T follicular helper cell (primary cell): ENCODE measurements at regions not wholly inside any gene's neighbourhood (a gene's known extent, or its start where the extent isn't known, plus 50 kb on each side); places are given as distances from the start of the nearest gene placed in this dataset.
"Not testable (repeated sequence)": the region's sequence is repeated elsewhere in the genome, so short reads cannot be mapped to it uniquely, and the experiment has no call there.

Source experiments
- DNase-seq: peaks from one replicate; pipeline ENCODE4 v3.0.0-alpha.2; 2020; ENCODE audit warnings: low read depth

DNA sequence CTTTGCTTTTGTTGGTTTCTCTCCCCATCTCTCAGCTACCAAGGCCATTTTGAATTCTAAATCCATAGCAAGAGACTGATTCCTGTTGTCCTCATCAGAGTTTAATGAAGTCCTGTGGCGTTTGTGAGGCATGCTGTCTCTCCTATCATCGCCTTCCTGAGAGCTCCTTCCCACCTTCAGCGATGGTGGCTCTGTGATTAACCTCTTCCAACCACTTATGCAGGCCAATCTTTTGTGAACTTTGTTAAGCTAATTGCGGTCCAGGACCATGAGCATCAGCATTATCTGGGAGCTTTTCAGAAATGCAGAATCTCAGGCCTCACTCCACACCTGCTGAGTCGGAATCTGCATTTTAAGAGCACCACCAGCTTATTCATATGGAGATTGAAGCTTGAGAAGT lies 272.5 kb upstream of the CDYL start:
- DNase-seq = no peak

DNA sequence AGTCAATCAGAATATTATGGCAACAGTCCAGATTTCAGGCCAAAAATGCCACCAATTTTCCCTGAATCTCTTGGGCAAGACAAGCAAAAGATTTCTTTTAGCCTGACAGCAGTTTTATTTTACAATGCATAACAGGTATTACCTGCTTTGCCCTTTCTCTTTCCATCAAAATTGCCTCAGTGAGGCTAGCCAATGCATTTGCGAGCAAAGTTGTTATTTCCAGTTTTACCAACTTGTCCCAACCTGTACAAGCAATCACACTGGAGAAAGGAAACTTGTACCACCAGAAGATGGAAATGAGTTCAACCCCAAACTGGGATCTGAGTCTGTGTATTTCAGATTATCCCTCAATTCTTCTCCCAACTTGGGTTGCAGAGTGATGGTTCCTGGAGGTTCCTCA lies 279.9 kb upstream of the CDYL start:
- no peak for DNase-seq

DNA sequence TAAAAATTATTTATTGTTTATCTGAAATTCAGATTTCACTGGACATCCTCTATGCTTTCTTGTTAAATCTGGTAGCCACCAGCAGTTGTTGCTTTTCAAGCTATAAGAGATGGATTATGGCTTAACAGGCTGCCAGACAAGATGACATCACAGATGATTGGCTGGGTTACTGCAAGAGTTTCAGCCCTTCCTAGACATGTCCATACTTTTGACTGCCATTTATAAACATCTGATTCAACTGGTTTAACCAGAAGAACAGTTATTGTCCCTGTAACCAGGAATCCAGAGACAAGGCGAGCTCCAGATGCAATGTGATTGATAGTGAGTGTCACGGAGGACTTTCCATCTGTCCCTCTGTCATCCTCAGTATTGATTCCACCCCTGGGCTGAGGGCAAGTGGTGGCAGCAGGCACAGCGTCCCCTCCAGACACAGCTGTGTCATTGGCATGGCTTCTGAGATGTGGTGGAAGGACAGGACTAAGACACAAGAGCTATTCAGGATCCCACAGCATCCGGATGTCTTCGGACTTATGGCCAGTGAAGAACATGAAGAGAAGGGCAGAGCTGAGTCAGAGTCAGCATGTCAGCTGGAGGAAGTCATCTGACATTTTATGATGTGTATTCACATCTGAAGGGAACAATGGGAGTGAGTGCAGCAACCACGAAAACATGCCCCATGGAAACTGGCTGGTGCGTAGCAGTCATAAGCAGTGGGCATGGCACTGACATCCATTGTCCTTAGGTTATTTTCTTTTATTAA lies 284.5 kb upstream of the CDYL start:
- DNase-seq = no peak

DNA sequence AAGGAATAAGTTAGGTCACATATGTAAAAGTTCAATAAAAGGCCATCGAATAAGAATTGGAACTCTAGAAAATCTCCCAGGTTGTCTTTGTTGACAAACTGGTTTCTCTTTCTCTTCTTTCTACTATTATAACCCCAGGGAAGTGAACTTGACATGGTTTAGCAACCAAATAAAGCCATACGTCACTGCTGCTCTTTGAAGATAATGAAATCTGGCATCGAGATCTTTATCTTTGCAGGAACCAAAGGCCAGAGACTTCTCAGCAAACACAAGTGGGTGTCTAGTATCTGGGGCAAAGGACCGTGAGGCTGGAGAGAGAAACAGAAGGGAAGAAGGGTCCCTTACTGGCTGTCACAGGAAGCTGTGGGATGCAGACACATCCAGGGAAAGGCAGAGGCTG lies 286.7 kb upstream of the CDYL start:
- no peak for DNase-seq

DNA sequence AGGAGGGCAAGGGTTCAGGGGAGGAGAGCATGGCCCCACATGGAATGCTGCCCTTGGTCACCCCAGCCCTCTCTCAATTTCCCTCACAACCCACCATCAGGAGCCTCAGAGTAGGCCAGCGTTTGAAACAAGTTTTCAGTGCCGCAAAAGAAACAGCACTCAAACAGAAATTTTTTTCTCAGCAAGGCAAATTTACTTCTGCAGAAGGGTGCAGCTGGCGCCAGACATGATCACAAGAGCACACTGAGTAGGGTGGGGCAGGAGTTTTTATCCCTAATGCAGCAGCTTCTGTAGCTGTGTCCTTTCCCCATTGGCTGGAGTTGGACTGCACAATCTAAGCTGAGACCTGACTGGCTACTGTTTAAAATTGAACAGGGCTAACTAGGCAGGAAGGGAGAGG lies 287.8 kb upstream of the CDYL start:
- DNase-seq = no peak

DNA sequence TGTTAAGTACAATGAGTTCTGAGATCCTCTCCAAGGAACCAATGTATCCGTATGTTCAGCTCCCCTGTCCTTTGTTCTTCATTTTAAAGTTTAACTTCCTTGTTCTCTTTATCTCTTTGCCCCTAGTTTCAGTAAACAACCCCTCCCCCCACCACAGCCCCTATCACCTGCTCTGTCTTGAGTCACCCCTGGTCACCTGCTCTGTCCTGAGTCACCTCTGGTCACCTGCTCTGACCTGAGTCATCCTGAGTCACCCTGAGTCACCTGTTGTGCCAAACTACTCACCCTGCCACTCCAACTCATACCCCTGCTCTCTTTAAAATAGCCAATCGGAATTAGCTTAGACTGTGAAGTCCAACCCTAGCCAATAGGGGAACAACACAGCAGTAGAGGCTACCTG lies 288.7 kb upstream of the CDYL start:
- no peak for DNase-seq

DNA sequence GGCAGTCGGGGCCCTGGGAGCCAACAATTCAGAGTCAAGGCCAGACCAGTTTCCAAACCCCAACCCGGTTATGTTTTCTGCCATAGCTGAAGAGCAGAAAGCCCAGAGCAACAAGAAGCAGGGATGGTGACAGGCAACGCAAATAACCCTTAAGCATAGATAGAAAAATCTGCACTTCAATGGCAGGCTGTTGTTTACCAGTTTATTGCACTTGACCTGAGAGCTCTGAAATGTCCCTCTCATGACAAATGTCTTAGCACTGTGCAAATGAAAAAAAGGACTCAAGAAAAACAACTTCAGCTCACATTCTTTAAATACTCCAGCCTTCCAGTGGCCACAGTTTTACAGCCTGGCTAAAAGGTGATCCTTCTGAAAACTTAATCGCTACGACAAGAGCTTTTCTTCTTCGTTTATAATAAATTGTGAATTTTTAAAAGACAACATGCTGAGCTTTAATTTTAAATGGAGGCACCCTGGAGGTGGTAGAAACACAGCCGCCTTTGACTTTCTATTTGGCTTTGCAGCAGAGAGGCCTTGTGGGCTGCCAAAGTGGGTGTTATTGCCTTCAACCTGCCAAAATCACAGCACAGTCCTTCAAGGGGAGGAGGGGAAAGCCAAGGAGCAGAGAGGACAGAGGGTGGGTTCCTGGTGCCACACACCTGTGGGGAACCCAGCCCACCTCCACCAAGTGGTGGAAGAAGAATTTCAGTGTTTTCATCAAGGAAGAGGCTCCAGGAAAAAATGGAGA lies 289.5 kb upstream of the CDYL start:
- DNase-seq = no peak

DNA sequence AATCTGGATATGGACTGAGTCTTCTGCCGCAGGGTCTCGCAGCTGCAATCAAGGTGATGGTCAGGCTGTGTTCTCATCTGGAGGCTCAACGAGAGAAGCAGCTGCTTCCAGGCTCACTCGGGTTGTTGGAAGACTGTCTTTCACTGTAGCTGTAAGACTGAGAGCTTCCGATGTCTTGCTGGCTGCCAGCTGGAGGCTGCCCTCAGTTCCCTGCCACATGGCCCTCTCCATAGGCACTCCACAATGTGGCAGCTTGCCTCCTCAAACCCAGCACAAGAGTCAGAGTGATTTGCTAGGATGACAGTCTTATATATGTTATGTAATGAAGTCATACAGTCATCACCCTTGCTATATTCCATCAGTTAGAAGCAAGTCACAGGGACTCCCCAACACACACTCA lies 290.5 kb upstream of the CDYL start:
- DNase-seq = no peak

DNA sequence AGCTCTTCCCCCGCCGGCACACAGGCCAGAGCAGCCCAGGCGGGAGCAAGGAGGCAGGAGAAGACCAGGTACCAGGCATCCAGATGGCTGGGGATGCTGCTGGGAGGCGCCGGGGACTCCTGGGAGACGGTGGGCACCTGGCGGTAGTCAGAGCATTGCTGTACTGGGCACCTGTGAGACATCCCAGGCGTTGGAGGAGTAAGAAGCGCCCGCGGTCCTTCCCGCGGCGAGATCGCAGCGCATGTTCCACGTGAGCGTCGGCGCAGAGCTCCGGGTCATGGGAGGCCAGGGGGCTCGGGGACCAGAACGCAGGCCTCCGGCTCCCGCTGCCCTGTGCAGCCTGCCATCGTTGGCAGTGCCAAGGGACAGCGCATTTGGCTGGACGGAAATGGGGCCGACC lies 293.7 kb upstream of the CDYL start:
- no peak for DNase-seq

DNA sequence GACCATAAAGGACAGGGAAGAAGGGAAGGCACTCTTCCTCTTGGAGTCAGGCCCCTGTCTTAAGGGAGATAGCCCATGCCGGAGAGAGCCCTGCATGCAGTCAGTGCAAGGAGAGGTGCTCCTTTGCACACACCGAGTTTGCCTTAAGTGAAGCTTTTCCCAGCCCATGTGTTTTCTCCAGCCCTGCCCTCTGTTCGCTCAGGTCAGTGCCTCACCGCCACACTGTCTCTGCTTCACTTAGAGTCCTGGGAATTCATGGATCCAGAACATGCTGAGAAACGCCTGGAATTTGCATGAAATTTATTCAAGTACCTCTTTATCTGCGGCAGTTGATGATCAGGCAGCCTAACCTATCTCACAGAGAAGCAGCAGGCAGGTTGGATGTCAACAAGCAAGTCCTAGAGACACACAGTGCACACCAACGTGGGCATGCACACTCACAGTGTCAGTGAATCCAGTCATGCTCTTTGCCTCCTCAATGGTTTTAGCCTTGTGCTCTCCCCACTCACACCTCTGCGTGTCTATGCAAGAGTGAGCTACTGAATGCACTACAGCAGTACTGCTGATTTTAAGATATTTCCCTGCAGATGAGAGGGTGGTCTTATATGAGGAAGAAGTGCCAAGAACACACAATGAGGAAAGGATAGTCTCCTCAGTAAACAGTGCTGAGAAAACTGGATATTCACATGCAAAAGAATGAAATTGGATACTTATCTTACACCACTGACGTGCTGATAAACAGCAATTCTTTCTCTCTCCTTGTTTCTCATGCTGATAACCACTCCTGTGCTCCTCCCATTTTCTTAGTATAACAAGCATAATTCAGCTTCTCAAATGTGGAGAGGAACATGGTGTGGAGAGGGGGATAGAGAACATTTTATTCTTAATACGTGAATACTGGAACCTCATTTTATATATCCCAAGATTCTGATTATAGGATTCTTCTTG lies 295.1 kb upstream of the CDYL start:
- DNase-seq = no peak

DNA sequence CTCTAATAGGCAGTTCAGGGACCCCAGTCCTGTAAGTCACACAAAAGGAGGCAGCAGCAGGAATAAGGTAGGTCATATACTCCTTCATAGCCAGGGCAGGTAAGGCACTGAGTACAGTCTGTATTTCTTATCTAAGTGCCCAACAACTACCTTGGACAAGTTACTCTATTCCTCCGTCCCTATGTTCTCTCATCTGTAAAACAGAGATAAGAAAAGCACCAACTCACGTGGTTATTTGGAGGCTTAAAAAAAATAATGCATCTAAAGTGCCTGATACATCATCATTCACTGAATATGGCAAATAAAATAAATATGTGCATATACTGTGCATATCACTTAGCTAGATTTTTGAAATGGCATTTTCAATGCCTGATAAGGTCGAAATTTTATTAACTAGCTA lies 298.1 kb upstream of the CDYL start:
- no peak for DNase-seq

DNA sequence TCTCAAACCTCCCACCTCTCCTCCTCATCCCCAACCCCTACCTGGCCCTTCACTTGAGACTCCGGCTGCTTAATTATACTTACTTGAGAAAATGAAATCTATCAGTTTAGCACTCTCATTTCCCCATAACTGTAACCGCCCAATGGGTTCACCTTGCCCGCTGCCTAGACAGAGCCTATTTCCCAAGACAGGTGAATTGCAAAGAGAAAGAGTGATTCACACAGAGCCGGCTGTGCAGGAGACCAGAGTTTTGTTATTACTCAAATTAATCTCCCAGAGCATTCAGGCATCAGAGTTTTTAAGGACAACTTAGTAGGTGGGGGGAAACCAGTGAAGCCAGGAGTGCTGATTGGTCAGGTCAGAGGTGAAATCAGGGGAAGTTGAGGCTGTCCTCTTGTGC lies 301.4 kb upstream of the CDYL start:
- no peak for DNase-seq

DNA sequence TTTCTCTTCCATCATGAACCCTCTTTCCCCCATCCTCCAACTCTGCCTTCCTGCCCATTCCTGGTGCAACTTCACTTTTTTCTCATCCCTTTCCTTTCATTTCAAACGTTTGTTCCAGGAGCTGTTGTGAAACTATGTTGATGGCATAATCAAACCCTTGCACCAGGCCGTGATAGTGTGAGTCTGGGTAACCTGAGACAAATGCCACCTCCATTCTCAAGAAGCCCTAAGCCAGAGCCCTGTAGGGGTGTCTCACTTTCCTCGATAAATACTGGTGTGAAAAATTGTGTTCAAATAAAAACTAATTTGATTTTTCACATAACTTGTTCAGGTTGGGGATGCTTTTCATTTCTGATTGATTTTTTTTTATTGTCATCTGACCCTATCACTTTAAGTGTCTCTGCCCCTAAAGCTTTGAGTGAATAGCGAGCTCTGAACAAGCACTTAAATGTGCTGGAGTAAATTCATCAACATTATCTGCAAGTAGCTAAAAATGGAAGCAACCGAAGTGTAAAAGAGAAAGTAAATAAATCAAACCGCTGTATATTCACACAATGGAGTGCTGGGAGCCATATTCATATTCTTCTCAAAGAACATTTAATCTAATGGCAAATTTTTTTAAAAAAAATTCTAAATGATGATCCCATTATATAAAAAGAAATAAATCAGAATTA lies 303.1 kb upstream of the CDYL start:
- no peak for DNase-seq

DNA sequence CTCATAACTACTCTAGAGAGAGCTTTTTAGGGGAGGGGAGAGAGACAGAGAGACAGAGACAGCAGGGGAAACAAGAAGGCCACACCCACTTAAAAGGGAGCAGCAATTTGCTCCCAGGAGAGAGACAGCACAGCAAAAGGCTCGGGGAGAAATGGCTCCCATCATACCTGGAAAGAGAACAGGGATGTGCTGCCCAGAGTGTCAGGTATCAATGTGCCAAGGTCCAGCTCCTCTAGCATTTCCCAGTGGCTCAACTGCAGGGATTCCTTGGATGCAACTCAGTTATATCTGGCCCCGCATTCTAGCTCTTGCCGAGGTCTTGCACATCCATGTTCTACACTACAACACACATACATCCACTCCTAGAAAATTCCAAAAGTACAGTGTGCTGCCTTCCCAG lies 304.0 kb upstream of the CDYL start:
- no peak for DNase-seq

DNA sequence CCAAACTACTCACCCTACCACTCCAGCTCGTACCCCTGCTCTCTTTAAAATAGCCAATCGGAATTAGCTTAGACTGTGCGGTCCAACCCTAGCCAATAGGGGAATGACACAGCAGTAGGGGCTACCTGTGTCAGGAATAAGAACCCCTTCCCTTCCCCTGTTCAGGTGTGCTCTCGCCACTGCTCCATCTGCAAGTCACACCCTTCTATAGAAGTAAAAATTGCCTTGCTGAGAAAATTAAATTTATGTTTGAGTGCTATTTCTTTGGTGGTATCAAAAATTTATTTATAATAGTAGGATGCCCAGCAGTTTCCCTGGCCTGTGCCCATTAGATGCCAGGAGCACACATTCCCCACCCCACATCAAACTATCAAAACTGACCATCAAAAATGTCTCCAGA lies 304.7 kb upstream of the CDYL start:
- not testable (repeated sequence) for DNase-seq

DNA sequence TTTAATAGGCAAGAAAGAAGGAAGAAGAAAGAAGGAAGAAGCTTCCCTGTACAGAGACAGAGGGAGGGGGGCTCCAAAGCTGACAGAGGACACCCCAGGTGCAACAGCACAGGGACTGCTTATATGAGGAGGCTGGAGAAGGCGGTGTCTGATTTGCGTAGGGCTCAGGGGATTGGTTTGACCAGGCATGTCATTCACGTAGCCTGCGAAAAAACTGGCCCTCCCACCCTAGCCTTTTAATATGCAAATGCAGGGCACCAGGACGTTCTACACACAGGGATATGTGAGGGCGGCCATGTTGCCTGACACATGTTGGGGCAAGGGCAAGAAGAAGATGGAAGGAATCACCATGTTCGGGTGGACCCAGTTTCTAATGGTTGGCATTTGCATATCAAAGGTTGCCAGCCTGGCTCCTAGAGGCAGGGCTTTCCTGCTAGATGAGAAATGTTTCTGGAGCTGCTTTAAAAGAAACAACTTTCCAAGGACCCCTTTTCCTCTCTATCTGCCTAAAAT lies 305.4 kb upstream of the CDYL start:
- DNase-seq = no peak

DNA sequence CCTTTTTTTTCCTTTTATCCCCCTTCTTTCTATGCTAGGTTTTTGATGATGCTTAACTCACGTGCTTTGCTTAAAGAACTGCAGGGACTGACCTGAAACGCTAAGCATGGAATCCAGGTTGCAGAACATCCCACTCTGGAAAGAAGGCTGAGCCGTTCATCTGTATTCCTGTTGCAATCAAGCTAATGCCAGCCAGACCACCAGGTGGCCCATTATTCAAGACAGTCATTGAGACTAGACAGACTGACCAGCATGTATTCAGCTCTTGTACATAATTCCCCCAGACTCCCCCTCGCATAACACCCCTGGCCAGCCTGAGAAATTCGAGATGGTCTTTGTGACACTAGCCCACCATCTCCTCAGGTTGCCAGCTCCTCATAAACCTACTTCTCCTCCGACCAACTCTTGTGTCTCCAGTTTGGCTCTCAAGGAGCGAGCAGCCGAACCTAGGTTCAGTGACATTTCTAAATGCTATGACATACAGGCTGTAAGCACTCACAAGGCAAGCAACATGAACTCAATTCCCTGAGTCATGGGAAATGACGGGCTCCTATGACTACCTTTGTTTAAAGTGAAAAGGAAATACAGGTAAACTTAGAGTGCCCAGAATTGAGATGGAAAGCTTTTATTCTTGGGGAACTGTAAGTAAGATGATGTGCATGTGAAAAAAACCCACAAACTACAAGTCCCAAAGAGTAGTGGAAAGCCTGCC lies 309.3 kb upstream of the CDYL start:
- no peak for DNase-seq

DNA sequence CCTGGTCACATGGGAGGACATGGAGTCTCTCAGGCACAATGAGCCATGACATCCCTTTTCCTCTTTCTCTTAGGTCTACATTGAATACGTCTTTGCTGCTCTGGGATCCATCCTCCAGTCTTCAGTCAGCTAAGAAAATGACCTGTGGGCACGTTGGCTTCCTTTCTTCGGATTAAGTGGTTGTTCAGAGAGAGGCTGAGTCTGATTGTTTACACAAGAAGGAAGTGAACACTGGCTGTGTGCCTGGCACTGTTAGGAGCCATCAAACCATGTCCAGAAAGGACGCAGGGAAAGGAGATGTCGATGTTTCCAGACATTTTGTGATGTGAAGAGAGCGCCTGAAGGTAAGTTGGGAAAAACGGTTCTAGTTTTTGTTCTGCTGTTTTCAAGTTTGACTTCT lies 309.9 kb upstream of the CDYL start:
- DNase-seq = no peak

DNA sequence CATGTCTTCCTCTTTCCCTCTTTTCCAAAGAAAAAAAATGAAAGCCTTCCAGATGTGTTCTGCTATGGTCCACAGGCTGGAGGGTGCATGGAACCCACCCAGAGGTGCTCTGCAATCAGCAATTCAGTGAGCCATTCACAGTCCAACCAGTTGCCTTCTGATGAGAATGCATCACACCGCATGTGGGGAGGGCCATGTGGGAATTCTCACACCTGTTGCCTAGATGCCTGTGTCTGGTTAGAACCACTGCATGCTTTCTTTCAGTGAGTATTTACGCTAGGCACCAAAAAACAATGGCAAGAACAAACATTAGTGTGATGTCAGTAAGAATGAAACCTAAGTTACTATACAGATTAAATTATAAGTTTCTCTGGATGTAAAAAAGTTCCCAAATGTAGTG lies 311.6 kb upstream of the CDYL start:
- no peak for DNase-seq

DNA sequence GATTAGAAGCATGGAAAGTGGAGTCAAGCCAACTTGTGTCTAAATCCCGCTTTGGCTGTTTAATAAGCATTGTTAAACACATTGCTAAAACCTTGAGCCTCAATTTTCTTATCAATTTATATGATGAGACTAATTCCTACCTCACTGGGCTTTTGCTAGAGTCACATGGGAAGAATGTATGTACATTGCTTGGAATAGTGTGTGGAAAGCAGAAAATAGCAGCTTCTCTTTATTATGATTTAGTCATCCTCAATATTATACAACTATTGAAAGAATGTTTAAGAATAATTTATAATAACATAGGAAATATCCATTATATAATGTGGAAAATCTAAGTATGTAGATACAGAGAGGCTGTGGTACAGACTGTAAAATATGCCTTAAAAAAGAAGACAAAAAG lies 313.0 kb upstream of the CDYL start:
- DNase-seq = no peak
